ENCODE measurements at regions not wholly inside any gene's neighbourhood (a gene's known extent, or its start where the extent isn't known, plus 50 kb on each side); places are given as distances from the start of the nearest gene placed in this dataset.

DNA sequence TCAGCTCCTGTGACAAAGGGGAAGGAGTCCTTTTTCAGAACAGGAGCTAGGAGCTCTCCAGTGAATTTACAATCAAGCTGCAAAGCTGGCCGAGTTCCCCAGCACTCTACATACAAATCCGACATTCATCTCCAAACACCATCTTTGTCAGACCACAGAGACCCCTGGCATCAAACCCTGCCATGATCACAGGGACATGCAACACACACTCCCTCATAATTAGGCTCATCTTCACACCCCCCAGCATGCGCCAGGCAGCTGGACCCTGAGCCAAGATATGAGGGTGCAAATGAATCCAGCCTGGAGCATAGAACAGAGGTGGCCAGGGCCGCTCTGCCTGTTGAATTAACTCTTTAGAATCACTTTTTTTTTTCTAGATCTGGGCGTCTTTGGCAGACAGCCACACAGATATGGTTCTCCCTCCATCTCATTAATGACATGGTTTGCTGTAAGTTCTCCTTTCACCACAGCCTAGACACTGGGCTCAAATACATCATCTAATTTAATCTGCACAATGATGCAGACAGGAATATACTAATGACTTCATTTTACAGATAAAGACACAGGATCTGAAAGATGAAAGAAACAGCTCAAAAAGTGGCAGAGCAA lies 366.3 kb downstream of the NPIPA8 start (continued):
- TF ChIP-seq, protein P1, sequence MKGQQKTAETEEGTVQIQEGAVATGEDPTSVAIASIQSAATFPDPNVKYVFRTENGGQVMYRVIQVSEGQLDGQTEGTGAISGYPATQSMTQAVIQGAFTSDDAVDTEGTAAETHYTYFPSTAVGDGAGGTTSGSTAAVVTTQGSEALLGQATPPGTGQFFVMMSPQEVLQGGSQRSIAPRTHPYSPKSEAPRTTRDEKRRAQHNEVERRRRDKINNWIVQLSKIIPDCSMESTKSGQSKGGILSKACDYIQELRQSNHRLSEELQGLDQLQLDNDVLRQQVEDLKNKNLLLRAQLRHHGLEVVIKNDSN (CRISPR knock-in tag; IDR thresholded peaks at IDR 0.05): no peak
- no peak for TF ChIP-seq ZNF232 (CRISPR knock-in tag; IDR thresholded peaks at IDR 0.05)
- no peak for TF ChIP-seq ATF2 (CRISPR knock-in tag; IDR thresholded peaks at IDR 0.05; ENCODE audit: borderline replicate concordance, low read depth)

DNA sequence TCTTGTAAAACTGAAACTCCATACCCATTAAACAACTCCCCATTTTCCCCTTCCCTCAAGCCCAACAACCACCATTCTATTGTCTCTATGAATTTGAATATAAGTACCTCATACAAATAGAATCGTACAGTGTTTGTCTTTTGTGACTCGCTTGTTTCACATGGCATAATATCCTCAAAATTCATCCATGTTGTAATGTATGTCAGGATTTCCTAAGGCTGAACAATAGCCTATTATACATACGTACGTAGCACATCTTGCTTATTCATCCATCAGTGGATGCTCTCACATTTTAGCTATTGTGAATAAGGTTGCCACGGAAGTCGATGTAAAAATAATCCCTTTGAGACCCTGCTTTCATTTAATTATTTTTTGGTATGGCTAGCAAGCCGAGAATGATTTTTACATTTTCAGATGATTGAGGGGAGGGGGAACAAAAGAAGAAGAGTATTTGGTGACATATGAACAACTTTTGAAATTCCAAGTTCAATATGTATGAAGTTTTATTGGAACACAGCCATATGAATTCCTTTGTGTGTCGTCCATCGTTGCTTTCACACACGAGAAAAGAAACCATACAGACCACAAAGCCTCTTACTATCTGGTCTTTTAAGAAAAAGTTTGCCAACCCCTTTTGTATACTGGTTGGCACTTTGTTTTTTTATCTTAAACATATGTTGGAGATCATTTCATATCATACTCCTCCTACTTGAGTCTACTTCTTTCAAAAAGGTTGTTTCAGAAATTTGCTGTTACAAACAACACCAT lies 371.2 kb downstream of the NPIPA8 start:
- Mint-ChIP-seq H3K9me3 (peaks cover 30% of the 10 kb centered on the region), H3K27ac (no peak overlapping the region), H3K4me3 (no peak overlapping the region), H3K27me3 (ENCODE audit: low read depth) (peaks cover 3% of the 10 kb centered on the region; the same call in 1 of the 2 replicates), H3K4me1 (peaks cover 27% of the 10 kb centered on the region), H3K36me3 (peaks cover 12% of the 10 kb centered on the region)
- ATAC-seq: no peak
- TF ChIP-seq, protein P2, sequence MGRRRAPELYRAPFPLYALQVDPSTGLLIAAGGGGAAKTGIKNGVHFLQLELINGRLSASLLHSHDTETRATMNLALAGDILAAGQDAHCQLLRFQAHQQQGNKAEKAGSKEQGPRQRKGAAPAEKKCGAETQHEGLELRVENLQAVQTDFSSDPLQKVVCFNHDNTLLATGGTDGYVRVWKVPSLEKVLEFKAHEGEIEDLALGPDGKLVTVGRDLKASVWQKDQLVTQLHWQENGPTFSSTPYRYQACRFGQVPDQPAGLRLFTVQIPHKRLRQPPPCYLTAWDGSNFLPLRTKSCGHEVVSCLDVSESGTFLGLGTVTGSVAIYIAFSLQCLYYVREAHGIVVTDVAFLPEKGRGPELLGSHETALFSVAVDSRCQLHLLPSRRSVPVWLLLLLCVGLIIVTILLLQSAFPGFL (CRISPR knock-in tag; IDR thresholded peaks at IDR 0.05; ENCODE audit: borderline replicate concordance): no peak
- TF ChIP-seq GRHL2 (CRISPR knock-in tag; IDR thresholded peaks at IDR 0.05; ENCODE audit: insufficient replicate concordance, severe bottlenecking): no peak
- no peak for TF ChIP-seq NR3C1 (CRISPR knock-in tag; conservative IDR thresholded peaks at IDR 0.05; ENCODE audit: low read depth)
- TF ChIP-seq, protein P3, sequence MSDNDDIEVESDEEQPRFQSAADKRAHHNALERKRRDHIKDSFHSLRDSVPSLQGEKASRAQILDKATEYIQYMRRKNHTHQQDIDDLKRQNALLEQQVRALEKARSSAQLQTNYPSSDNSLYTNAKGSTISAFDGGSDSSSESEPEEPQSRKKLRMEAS (CRISPR knock-in tag; IDR thresholded peaks at IDR 0.05): no peak
- TF ChIP-seq ZNF423 (CRISPR knock-in tag; IDR thresholded peaks at IDR 0.05): no peak
- TF ChIP-seq GABPB1 (CRISPR knock-in tag; IDR thresholded peaks at IDR 0.05): no peak
- TF ChIP-seq CTCF (IDR thresholded peaks at IDR 0.05): no peak
- no peak for TF ChIP-seq HMGA2 (CRISPR knock-in tag; IDR thresholded peaks at IDR 0.05)
- TF ChIP-seq ELF4 (CRISPR knock-in tag; IDR thresholded peaks at IDR 0.05; ENCODE audit: low read depth): no peak
- TF ChIP-seq, protein P4, sequence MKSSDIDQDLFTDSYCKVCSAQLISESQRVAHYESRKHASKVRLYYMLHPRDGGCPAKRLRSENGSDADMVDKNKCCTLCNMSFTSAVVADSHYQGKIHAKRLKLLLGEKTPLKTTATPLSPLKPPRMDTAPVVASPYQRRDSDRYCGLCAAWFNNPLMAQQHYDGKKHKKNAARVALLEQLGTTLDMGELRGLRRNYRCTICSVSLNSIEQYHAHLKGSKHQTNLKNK (CRISPR knock-in tag; IDR thresholded peaks at IDR 0.05): no peak
- TF ChIP-seq, protein P5, sequence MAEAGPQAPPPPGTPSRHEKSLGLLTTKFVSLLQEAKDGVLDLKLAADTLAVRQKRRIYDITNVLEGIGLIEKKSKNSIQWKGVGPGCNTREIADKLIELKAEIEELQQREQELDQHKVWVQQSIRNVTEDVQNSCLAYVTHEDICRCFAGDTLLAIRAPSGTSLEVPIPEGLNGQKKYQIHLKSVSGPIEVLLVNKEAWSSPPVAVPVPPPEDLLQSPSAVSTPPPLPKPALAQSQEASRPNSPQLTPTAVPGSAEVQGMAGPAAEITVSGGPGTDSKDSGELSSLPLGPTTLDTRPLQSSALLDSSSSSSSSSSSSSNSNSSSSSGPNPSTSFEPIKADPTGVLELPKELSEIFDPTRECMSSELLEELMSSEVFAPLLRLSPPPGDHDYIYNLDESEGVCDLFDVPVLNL (CRISPR knock-in tag; IDR thresholded peaks at IDR 0.05; ENCODE audit: borderline replicate concordance, low read depth): no peak
- TF ChIP-seq TP53 (CRISPR knock-in tag; IDR thresholded peaks at IDR 0.05): no peak
- no peak for TF ChIP-seq TCF7 (CRISPR knock-in tag; IDR thresholded peaks at IDR 0.05; ENCODE audit: low read depth)
- TF ChIP-seq ZNF263 (CRISPR knock-in tag; IDR thresholded peaks at IDR 0.05; ENCODE audit: low read depth): no peak
- no peak for TF ChIP-seq SMAD3 (CRISPR knock-in tag; IDR thresholded peaks at IDR 0.05; ENCODE audit: borderline replicate concordance)
- TF ChIP-seq FOXJ3 (CRISPR knock-in tag; IDR thresholded peaks at IDR 0.05; ENCODE audit: borderline replicate concordance): no peak
- no peak for TF ChIP-seq CBFB (CRISPR knock-in tag; IDR thresholded peaks at IDR 0.05; ENCODE audit: low read depth)
- no peak for TF ChIP-seq SOX15 (CRISPR knock-in tag; IDR thresholded peaks at IDR 0.05)
- DNase-seq (ENCODE audit: low spot score): no peak
- CTCF ChIA-PET: no interaction called here
- POLR2A ChIA-PET: no interaction called here

All from WTC11 (cell line).